OCI-LY3 (cell line): ENCODE measurements at regions not wholly inside any gene's neighbourhood (a gene's known extent, or its start where the extent isn't known, plus 50 kb on each side); places are given as distances from the start of the nearest gene placed in this dataset.

Experiments
- CTCF ChIP-seq: fragments of 200-600, 300-600 bp; sonication (generic); IDR thresholded peaks from 2 replicates; pipeline ENCODE4 v1.5.1; 2014; ENCODE audit warnings: antibody characterized with exemption, low read length, low read depth
- EZH2phosphoT487 ChIP-seq: fragments of 200-600 bp; shearing (Covaris generic); IDR thresholded peaks from 2 replicates; pipeline ENCODE4 v1.6.1; 2018; ENCODE audit warnings: antibody characterized with exemption, mixed run types, low read depth

- TF ChIP-seq CTCF (no peak), EZH2phosphoT487 (no peak)
Measured at GRCh38 chr6:51108563-51109234, 290.0 kb downstream of the TFAP2B start.
